Stimulated activated CD4-positive, alpha-beta T cell treated with anti-CD3 and anti-CD28 coated beads, Interleukin-4, amount 100 ng/mL, for 24 hours (primary cell): ENCODE measurements at regions not wholly inside any gene's neighbourhood (a gene's known extent, or its start where the extent isn't known, plus 50 kb on each side); places are given as distances from the start of the nearest gene placed in this dataset.
"Not testable (repeated sequence)": the region's sequence is repeated elsewhere in the genome, so short reads cannot be mapped to it uniquely, and the experiment has no call there.

Experiments
- DNase-seq: peaks from one replicate; pipeline ENCODE4 v3.0.0-alpha.2; 2020

- no peak for DNase-seq
These were observed 328.0 kb downstream of the NAF1 start for GRCh38 chr4:162838671-162839070.

- DNase-seq: no peak
These were observed 329.0 kb downstream of the NAF1 start for GRCh38 chr4:162837679-162838078.

- DNase-seq: no peak
These were observed 329.4 kb downstream of the NAF1 start for GRCh38 chr4:162837241-162837640.

GRCh38 chr4:162836773-162837172 is 329.9 kb downstream of the NAF1 start:
- no peak for DNase-seq

- DNase-seq: not testable (repeated sequence)
These were observed 330.4 kb downstream of the NAF1 start for GRCh38 chr4:162836258-162836657.

- no peak for DNase-seq
These were observed 335.8 kb downstream of the NAF1 start for GRCh38 chr4:162830899-162831298.

GRCh38 chr4:162817374-162817773 is 349.3 kb downstream of the NAF1 start:
- DNase-seq: not testable (repeated sequence)

- DNase-seq: no peak
These were observed 362.3 kb downstream of the NAF1 start for GRCh38 chr4:162804351-162804924.

GRCh38 chr4:162803378-162803777 is 363.3 kb downstream of the NAF1 start:
- no peak for DNase-seq

GRCh38 chr4:162797108-162797507 is 369.6 kb downstream of the NAF1 start:
- DNase-seq: no peak

- DNase-seq: no peak
These were observed 373.1 kb downstream of the NAF1 start for GRCh38 chr4:162793571-162793970.

- no peak for DNase-seq
These were observed 373.7 kb downstream of the NAF1 start for GRCh38 chr4:162793004-162793403.

GRCh38 chr4:162791226-162791625 is 375.5 kb downstream of the NAF1 start:
- DNase-seq: no peak

- DNase-seq: no peak
These were observed 379.6 kb downstream of the NAF1 start for GRCh38 chr4:162787120-162787519.

- no peak for DNase-seq
These were observed 383.7 kb downstream of the NAF1 start for GRCh38 chr4:162782778-162783525.

- no peak for DNase-seq
These were observed 384.5 kb downstream of the NAF1 start for GRCh38 chr4:162782096-162782777.

- DNase-seq: no peak
These were observed 395.8 kb downstream of the NAF1 start for GRCh38 chr4:162770761-162771490.

- no peak for DNase-seq
These were observed 399.6 kb downstream of the NAF1 start for GRCh38 chr4:162767083-162767482.

GRCh38 chr4:162761965-162762364 is 404.7 kb downstream of the NAF1 start:
- DNase-seq: no peak

GRCh38 chr4:162740228-162740627 is 426.5 kb downstream of the NAF1 start:
- not testable (repeated sequence) for DNase-seq

- DNase-seq: not testable (repeated sequence)
These were observed 427.1 kb downstream of the NAF1 start for GRCh38 chr4:162739596-162739995.

GRCh38 chr4:162732876-162733275 is 433.8 kb downstream of the NAF1 start:
- DNase-seq: no peak

GRCh38 chr4:162727766-162728165 is 438.9 kb downstream of the NAF1 start:
- DNase-seq: no peak
